Esophagus muscularis mucosa (tissue), 3 donors: ENCODE measurements at regions not wholly inside any gene's neighbourhood (a gene's known extent, or its start where the extent isn't known, plus 50 kb on each side); places are given as distances from the start of the nearest gene placed in this dataset.

Experiments
- CTCF ChIP-seq, 3 experiments: fragments of 200-600 bp in 2 of 3; fragments of 450-650 bp in 1 of 3; sonication (generic) in 2 of 3; IDR thresholded peaks; one replicate each; pipeline ENCODE4 v1.5.1; 2017 to 2019; ENCODE audit warnings: antibody characterized with exemption in 3 of 3, mild to moderate bottlenecking in 2 of 3, moderate library complexity in 1 of 3
- POLR2AphosphoS5 ChIP-seq, 2 donors: sonication (generic); formaldehyde crosslinking; IDR thresholded peaks; one replicate each; pipeline ENCODE4 v1.6.1; 2017; ENCODE audit warnings: antibody characterized with exemption in 2 of 2

GRCh38 chrY:13040232-13040631, 135.6 kb downstream of the DDX3Y start:
- TF ChIP-seq CTCF (IDR thresholded peaks at IDR 0.05) (no peak), POLR2AphosphoS5 (IDR thresholded peaks at IDR 0.05) (no peak)
